ENCODE measurements at regions not wholly inside any gene's neighbourhood (a gene's known extent, or its start where the extent isn't known, plus 50 kb on each side); places are given as distances from the start of the nearest gene placed in this dataset.

DNA sequence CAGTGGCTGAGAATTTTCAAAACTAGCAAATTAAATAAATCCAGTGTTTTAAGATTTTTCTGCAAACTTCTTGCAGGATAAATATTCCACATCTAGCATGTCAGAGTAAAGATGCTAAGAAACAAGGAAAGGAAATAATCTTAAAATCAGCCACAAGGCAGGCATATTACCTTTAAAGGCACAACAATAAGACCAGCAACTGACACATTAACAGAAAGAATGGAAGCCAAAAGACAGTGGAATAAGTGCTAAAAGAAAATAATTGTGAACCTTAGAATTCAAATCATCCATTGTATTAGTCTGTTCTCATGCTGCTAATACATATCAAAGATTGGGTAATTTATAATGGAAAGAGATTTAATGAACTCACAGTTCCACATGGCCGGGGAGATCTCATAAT lies 132.4 kb downstream of the FAR1 start:
- Histone ChIP-seq H3K9me3 (peaks cover 4 to 7% (median 5%) of the 10 kb centered on the region in 4 donors), H3K27me3 (no peaks in the 10 kb centered on the region), H3K4me1 (no peaks in the 10 kb centered on the region), H3K36me3 (no peaks in the 10 kb centered on the region), H3K27ac (no peak overlapping the region), H3K4me3 (no peak overlapping the region)
- DNase-seq (no peak), ATAC-seq (ENCODE audit: low FRiP score in 2 of 2) (no peak)
- 76 to 79% methylated on average over 1 of the region's 1 CpG for WGBS, 2 donors
- TF ChIP-seq POLR2A (IDR thresholded peaks at IDR 0.05) (no peak), EP300 (IDR thresholded peaks at IDR 0.05) (no peak), POLR2AphosphoS5 (IDR thresholded peaks at IDR 0.05) (no peak)
- TF ChIP-seq, protein P1, sequence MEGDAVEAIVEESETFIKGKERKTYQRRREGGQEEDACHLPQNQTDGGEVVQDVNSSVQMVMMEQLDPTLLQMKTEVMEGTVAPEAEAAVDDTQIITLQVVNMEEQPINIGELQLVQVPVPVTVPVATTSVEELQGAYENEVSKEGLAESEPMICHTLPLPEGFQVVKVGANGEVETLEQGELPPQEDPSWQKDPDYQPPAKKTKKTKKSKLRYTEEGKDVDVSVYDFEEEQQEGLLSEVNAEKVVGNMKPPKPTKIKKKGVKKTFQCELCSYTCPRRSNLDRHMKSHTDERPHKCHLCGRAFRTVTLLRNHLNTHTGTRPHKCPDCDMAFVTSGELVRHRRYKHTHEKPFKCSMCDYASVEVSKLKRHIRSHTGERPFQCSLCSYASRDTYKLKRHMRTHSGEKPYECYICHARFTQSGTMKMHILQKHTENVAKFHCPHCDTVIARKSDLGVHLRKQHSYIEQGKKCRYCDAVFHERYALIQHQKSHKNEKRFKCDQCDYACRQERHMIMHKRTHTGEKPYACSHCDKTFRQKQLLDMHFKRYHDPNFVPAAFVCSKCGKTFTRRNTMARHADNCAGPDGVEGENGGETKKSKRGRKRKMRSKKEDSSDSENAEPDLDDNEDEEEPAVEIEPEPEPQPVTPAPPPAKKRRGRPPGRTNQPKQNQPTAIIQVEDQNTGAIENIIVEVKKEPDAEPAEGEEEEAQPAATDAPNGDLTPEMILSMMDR (IDR thresholded peaks at IDR 0.05): no peak

DNA sequence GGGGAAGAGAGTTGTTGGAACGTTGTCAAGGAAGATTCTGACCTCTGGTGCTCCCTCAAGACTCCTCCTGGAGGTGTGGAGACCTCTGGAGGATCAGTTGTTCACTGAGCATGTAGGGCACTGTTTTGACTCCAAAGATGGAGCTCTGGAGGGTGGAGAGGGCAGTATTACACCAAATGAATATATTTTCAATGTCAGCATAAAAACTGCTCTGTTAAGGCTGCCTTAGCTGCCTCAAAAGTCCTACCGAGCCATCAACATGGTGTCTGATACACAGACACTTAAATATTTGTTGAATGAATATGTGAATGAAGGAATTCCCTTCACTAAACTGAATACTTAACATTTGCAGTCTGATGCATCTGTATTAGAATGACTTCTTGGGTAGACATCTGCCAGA lies 144.2 kb upstream of the SPON1 start:
- DNase-seq (no peak), ATAC-seq (ENCODE audit: low FRiP score in 2 of 2) (no peak)
- no peak for TF ChIP-seq POLR2A (IDR thresholded peaks at IDR 0.05)
- no peak for TF ChIP-seq EP300 (IDR thresholded peaks at IDR 0.05)
- TF ChIP-seq, protein P1 (IDR thresholded peaks at IDR 0.05): no peak
- no peak for TF ChIP-seq POLR2AphosphoS5 (IDR thresholded peaks at IDR 0.05)
- Histone ChIP-seq H3K27ac (no peak overlapping the region), H3K27me3 (no peaks in the 10 kb centered on the region), H3K4me3 (no peak overlapping the region), H3K4me1 (no peaks in the 10 kb centered on the region), H3K9me3 (no peaks in the 10 kb centered on the region), H3K36me3 (no peaks in the 10 kb centered on the region)
- WGBS, 2 donors: 49 to 59% methylated on average over 2 of the region's 2 CpGs

DNA sequence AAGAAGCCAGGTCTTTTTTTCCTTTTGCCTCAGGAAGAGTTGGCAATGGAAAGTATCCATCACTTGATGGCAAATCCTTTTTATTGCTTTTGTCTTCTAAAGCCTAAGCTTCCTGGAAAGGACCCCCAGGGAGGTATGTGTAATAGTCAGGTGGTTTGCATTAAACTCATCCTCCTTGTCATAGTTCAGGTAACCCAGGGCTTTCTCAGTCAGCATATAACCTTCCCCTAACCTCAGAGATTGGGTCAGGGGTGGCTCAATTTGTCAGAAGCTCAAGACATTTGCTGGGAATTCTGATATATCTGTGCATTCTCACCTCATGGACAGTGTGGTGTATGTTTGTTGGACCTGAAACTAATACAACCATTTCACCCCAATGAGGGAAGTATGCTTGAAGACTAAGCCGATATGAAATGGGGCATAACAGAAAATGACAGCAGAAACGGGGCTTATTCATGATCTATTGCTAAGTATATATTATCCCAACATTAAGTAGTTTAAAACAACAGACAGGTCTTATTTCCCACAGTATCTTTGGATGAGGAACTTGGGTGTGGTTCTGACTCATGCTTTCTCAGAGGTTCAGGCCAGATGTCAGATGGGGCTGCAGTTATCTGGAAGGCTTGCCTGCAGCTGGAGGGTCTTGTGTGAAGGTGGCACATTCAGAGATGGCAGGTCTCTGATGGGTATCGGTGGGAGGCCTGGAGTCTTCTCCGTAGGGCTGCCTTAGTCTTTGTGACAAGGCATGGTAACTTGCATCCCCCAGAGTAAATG lies 135.8 kb upstream of the SPON1 start:
- Histone ChIP-seq H3K27me3 (no peaks in the 10 kb centered on the region), H3K36me3 (no peaks in the 10 kb centered on the region), H3K4me1 (no peaks in the 10 kb centered on the region), H3K4me3 (no peak overlapping the region), H3K27ac (no peak overlapping the region), H3K9me3 (no peaks in the 10 kb centered on the region)
- DNase-seq: no peak
- no peak for TF ChIP-seq EP300 (IDR thresholded peaks at IDR 0.05)
- TF ChIP-seq, protein P1 (IDR thresholded peaks at IDR 0.05): no peak
- TF ChIP-seq POLR2AphosphoS5 (IDR thresholded peaks at IDR 0.05): no peak
- TF ChIP-seq POLR2A (IDR thresholded peaks at IDR 0.05): no peak
- no peak for ATAC-seq (ENCODE audit: low FRiP score in 2 of 2)
- 91 to 92% methylated on average over 4 of the region's 4 CpGs for WGBS, 2 donors

DNA sequence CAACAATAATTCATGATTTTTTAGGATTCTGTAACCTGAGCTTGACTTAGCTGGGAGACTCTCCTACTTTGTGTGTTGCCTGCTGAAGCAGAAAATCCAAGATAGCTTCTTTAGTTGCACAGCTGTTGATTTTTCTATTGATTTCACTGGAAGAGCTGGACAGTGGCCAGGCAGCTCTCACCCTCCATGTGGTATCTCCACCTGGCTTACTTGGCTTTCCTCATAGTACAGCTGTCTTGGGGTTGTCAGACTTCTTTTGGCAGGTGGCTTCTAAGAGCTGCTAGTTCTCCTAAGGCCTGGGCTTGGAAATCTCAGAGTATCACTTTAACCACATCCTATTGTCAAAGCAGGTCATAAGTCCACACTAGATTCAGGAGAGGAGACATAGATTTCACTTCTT lies 130.8 kb upstream of the SPON1 start:
- ATAC-seq (ENCODE audit: low FRiP score in 2 of 2) (no peak), DNase-seq (no peak)
- Histone ChIP-seq H3K4me3 (no peak overlapping the region), H3K27me3 (no peaks in the 10 kb centered on the region), H3K27ac (no peak overlapping the region), H3K4me1 (no peaks in the 10 kb centered on the region), H3K36me3 (no peaks in the 10 kb centered on the region), H3K9me3 (no peaks in the 10 kb centered on the region)
- TF ChIP-seq, protein P1 (IDR thresholded peaks at IDR 0.05): no peak

DNA sequence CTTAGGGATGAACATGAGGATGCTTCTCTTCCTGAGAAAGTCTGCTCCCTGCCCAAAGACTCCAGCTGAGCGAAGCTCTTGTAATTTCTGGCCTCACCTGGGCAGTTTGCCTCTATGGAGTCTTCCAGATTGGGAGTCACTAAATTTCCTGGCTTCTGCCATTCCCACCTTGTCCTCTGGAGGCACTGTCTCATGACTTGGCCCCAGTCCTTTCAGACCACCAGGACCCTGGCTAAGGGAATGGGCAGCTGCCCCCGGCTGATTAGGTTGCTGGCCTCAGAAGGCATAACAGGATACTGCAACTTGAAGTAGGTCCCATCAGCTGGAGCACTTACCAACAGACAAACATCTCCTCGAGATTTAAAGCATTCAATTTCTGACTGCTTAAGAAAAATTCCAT lies 128.1 kb upstream of the SPON1 start:
- no peak overlapping the region for H3K4me3 ChIP-seq
- H3K36me3 ChIP-seq: no peaks in the 10 kb centered on the region
- H3K27me3 ChIP-seq: no peaks in the 10 kb centered on the region
- TF ChIP-seq, protein P1 (IDR thresholded peaks at IDR 0.05): no peak
- TF ChIP-seq POLR2AphosphoS5 (IDR thresholded peaks at IDR 0.05) (no peak), POLR2A (IDR thresholded peaks at IDR 0.05) (no peak)
- H3K4me1 ChIP-seq: no peaks in the 10 kb centered on the region
- no peak for ATAC-seq (ENCODE audit: low FRiP score in 2 of 2)
- WGBS, 2 donors: 50 to 56% methylated on average over 2 to 3 of the region's 3 CpGs
- no peaks in the 10 kb centered on the region for H3K9me3 ChIP-seq
- no peak for DNase-seq
- no peak overlapping the region for H3K27ac ChIP-seq

Data from upper lobe of left lung (tissue), 6 donors.